HG02981 (cell line): ENCODE measurements at regions not wholly inside any gene's neighbourhood (a gene's known extent, or its start where the extent isn't known, plus 50 kb on each side); places are given as distances from the start of the nearest gene placed in this dataset.

Source experiments
- ATAC-seq: cut with Tn5 transposase; IDR thresholded peaks from one replicate; pipeline ENCODE4 v1.9.1; 2021; ENCODE audit warnings: mild to moderate bottlenecking, moderate library complexity; ENCODE audit not compliant: unreplicated experiment

- no peak for ATAC-seq
Measured at GRCh38 chr11:30153008-30153407, 77.8 kb upstream of the FSHB start.

GRCh38 chr11:30155428-30155827 lies 75.4 kb upstream of the FSHB start:
- no peak for ATAC-seq

GRCh38 chr11:30159546-30159945 lies 71.3 kb upstream of the FSHB start:
- ATAC-seq: no peak

GRCh38 chr11:30165652-30166051 lies 65.2 kb upstream of the FSHB start:
- no peak for ATAC-seq

- ATAC-seq: no peak
Measured at GRCh38 chr11:30171661-30172060, 59.2 kb upstream of the FSHB start.

GRCh38 chr11:30172158-30172557 lies 58.7 kb upstream of the FSHB start:
- ATAC-seq: no peak

- ATAC-seq: no peak
Measured at GRCh38 chr11:30172883-30173311, 57.9 kb upstream of the FSHB start.

GRCh38 chr11:30174265-30175020 lies 56.4 kb upstream of the FSHB start:
- ATAC-seq: no peak
